ENCODE measurements at regions not wholly inside any gene's neighbourhood (a gene's known extent, or its start where the extent isn't known, plus 50 kb on each side); places are given as distances from the start of the nearest gene placed in this dataset.

GRCh38 chr7:31228957-31229356, 111.6 kb downstream of the NEUROD6 start:
- Histone ChIP-seq H3K23me2 (ENCODE audit: insufficient read length, low read depth, low read length, poor library complexity, severe bottlenecking) (no peaks in the 10 kb centered on the region), H2BK120ac (ENCODE audit: low read depth, low read length, poor library complexity, severe bottlenecking) (no peak overlapping the region), H2BK5ac (ENCODE audit: insufficient read length, low read length) (no peak overlapping the region), H2AK5ac (ENCODE audit: insufficient read length, low read length) (no peak overlapping the region), H2BK12ac (ENCODE audit: insufficient read length, low read depth, low read length) (no peak overlapping the region), H3K79me2 (ENCODE audit: insufficient read depth, low read length) (no peaks in the 10 kb centered on the region), H3K79me1 (ENCODE audit: insufficient read depth, low read depth, low read length, poor library complexity, severe bottlenecking) (no peaks in the 10 kb centered on the region), H3K56ac (ENCODE audit: insufficient read length, low read depth, low read length) (no peak overlapping the region), H4K8ac (replicated peaks; ENCODE audit: insufficient read length, low read depth, low read length) (no peak overlapping the region), H2AFZ (ENCODE audit: low read length) (no peak overlapping the region), H3K23ac (ENCODE audit: insufficient read length, low read depth, low read length) (no peak overlapping the region), H4K91ac (ENCODE audit: insufficient read length, low read depth, low read length) (no peak overlapping the region), H3K27ac (ENCODE audit: insufficient read length, low read depth, low read length) (no peak overlapping the region), H2BK15ac (ENCODE audit: low read depth, low read length) (no peak overlapping the region), H3K14ac (ENCODE audit: insufficient read depth, low read length) (no peak overlapping the region), H3K4me2 (ENCODE audit: insufficient read depth, insufficient read length, low read length) (no peak overlapping the region), H2BK20ac (ENCODE audit: low read depth, low read length, poor library complexity, severe bottlenecking) (no peak overlapping the region), H3K4me1 (ENCODE audit: insufficient read depth, low read length) (no peaks in the 10 kb centered on the region), H3K9me3 (ENCODE audit: control insufficient read depth, low read depth, low read length) (no peaks in the 10 kb centered on the region), H3K4ac (ENCODE audit: low read depth, low read length) (no peak overlapping the region), H3K9ac (ENCODE audit: extremely low read depth, insufficient read length, low read length) (no peak overlapping the region), H4K5ac (ENCODE audit: insufficient read length, low read depth, low read length) (no peak overlapping the region), H3T11ph (ENCODE audit: low read length) (no peak overlapping the region), H4K20me1 (ENCODE audit: control insufficient read depth, insufficient read depth, insufficient read length) (no peaks in the 10 kb centered on the region), H3K27me3 (ENCODE audit: insufficient read depth, low read length) (no peaks in the 10 kb centered on the region), H3K18ac (ENCODE audit: insufficient read length, low read depth, low read length) (no peak overlapping the region)
- no peak for TF ChIP-seq CTCF (conservative IDR thresholded peaks at IDR 0.05)
- Mint-ChIP-seq H3K27ac (no peak overlapping the region), H3K4me1 (no peaks in the 10 kb centered on the region), H3K36me3 (ENCODE audit: insufficient read depth in 1 of 3, low read depth in 3 of 3) (peaks cover 10 to 15% (median 10%) of the 10 kb centered on the region in 3 experiments), H3K9me3 (peaks cover 35 to 40% of the 10 kb centered on the region in 2 experiments), H3K27me3 (ENCODE audit: low read depth) (no peaks in the 10 kb centered on the region), H3K4me3 (no peak overlapping the region)
- no peak for DNase-seq
- no CpG with 5 or more reads among the region's 6 CpGs for WGBS (ENCODE audit: extremely low coverage, insufficient read length, low lambda C conversion rate)

All from H9 (cell line).